HG03432 (cell line): ENCODE measurements at regions not wholly inside any gene's neighbourhood (a gene's known extent, or its start where the extent isn't known, plus 50 kb on each side); places are given as distances from the start of the nearest gene placed in this dataset.
"Not testable (repeated sequence)": the region's sequence is repeated elsewhere in the genome, so short reads cannot be mapped to it uniquely, and the experiment has no call there.

Source experiments
- ATAC-seq: cut with Tn5 transposase; IDR thresholded peaks from one replicate; pipeline ENCODE4 v1.9.1; 2021; ENCODE audit warnings: mild to moderate bottlenecking, moderate library complexity; ENCODE audit not compliant: unreplicated experiment

- ATAC-seq = no peak
These were observed 116.2 kb downstream of the PFDN4 start for GRCh38 chr20:54324041-54324440.

GRCh38 chr20:54324652-54325285 is 116.9 kb downstream of the PFDN4 start:
- ATAC-seq = no peak

- no peak for ATAC-seq
These were observed 127.4 kb downstream of the PFDN4 start for GRCh38 chr20:54335299-54335698.

GRCh38 chr20:54337144-54337543 is 129.3 kb downstream of the PFDN4 start:
- no peak for ATAC-seq

GRCh38 chr20:54339093-54339492 is 131.2 kb downstream of the PFDN4 start:
- no peak for ATAC-seq

GRCh38 chr20:54340206-54340605 is 132.3 kb downstream of the PFDN4 start:
- no peak for ATAC-seq

GRCh38 chr20:54340667-54341081 is 132.8 kb downstream of the PFDN4 start:
- no peak for ATAC-seq

GRCh38 chr20:54342258-54342920 is 133.0 kb upstream of the DOK5 start:
- no peak for ATAC-seq

- ATAC-seq = no peak
These were observed 132.3 kb upstream of the DOK5 start for GRCh38 chr20:54343099-54343498.

GRCh38 chr20:54343634-54344033 is 131.8 kb upstream of the DOK5 start:
- no peak for ATAC-seq

GRCh38 chr20:54344832-54345231 is 130.6 kb upstream of the DOK5 start:
- no peak for ATAC-seq

GRCh38 chr20:54345301-54345724 is 130.1 kb upstream of the DOK5 start:
- ATAC-seq = peak; percentile 89

- ATAC-seq = peak; percentile 9
These were observed 129.6 kb upstream of the DOK5 start for GRCh38 chr20:54345821-54346220.

GRCh38 chr20:54346276-54346675 is 129.1 kb upstream of the DOK5 start:
- no peak for ATAC-seq

- no peak for ATAC-seq
These were observed 128.1 kb upstream of the DOK5 start for GRCh38 chr20:54347166-54347833.

- ATAC-seq = no peak
These were observed 125.0 kb upstream of the DOK5 start for GRCh38 chr20:54350415-54350814.

GRCh38 chr20:54351371-54352136 is 123.8 kb upstream of the DOK5 start:
- ATAC-seq = no peak

- not testable (repeated sequence) for ATAC-seq
These were observed 122.9 kb upstream of the DOK5 start for GRCh38 chr20:54352541-54352940.

GRCh38 chr20:54353292-54353691 is 122.1 kb upstream of the DOK5 start:
- ATAC-seq = no peak

GRCh38 chr20:54355631-54356280 is 119.6 kb upstream of the DOK5 start:
- no peak for ATAC-seq

- no peak for ATAC-seq
These were observed 118.6 kb upstream of the DOK5 start for GRCh38 chr20:54356801-54357200.
